Psoas muscle (tissue), 7 donors: ENCODE measurements at regions not wholly inside any gene's neighbourhood (a gene's known extent, or its start where the extent isn't known, plus 50 kb on each side); places are given as distances from the start of the nearest gene placed in this dataset.

Source experiments
- ATAC-seq, 4 donors: fragments of 200-7000 bp; cut with Tn5 transposase; one replicate each; pipeline ENCODE4 v1.9.1; 2020; ENCODE audit warnings: moderate library complexity in 3 of 4, mild to moderate bottlenecking in 2 of 4
- DNase-seq, 2 donors: peaks; one replicate each; pipeline ENCODE4 v3.0.0-alpha.2; 2020
- H3K27ac ChIP-seq: fragments of 200-600 bp; one replicate; pipeline ENCODE4 v1.8.0; 2022
- H3K27me3 ChIP-seq, 3 donors: fragments of 200-600 bp in 1 of 3; one replicate each; pipeline versions ENCODE4 v1.6.1 to v1.8.0; 2013 to 2022; ENCODE audit warnings: low read length in 2 of 3, mild to moderate bottlenecking in 2 of 3, moderate library complexity in 1 of 3; ENCODE audit not compliant: insufficient read depth in 3 of 3
- H3K36me3 ChIP-seq, 2 donors: fragments of 200-600 bp in 1 of 2; one replicate each; pipeline versions ENCODE4 v1.6.1 to v1.8.0; 2013 to 2022; ENCODE audit warnings: low read depth in 1 of 2, mild to moderate bottlenecking in 1 of 2, moderate library complexity in 1 of 2; ENCODE audit not compliant: insufficient read depth in 1 of 2
- H3K4me1 ChIP-seq: fragments of 200-600 bp; one replicate; pipeline ENCODE4 v1.8.0; 2022
- H3K4me3 ChIP-seq: fragments of 200-600 bp; one replicate; pipeline ENCODE4 v1.8.0; 2022; ENCODE audit warnings: mild to moderate bottlenecking
- H3K9me3 ChIP-seq: fragments of 200-600 bp; one replicate; pipeline ENCODE4 v1.8.0; 2022
- WGBS, 3 donors: extraction: QIAGEN DNeasy Blood & Tissue Kit; methylation state at CpG; one replicate each; pipeline versions ENCODE4 v1.1.6 to v1.1.7; 2013; 5-methylcytosine and 5-hydroxymethylcytosine counted together
- intact Hi-C, 2 donors: fragments of 100-400 bp; cut with DNase I; formaldehyde crosslinking; loops; one replicate each; pipeline versions ENCODE4 v1.11.0 to v1.14.2; 2022
- TF ChIP-seq, protein P1 (sequence below): fragments of 200-600 bp; IDR thresholded peaks from one replicate; pipeline ENCODE4 v1.8.0; 2022; ENCODE audit warnings: antibody characterized with exemption
- donor health status: healthy with polysubstance abuse.
- donor health status: DM: no; HTN: no; CAD: no; lungs with moderate emphysema.
- donor health status: Bipolar disorder and iron deficiency.
- donor health status: healthy.
- donor health status: DM: yes; HTN: yes; CAD: no.
- donor health status: DM: no; HTN: no; CAD: no.
- donor health status: DM: yes; HTN: yes; CAD: no.

- Histone ChIP-seq H3K9me3 (no peaks in the 10 kb centered on the region), H3K27ac (no peak overlapping the region), H3K36me3 (no peaks in the 10 kb centered on the region), H3K4me3 (no peak overlapping the region), H3K4me1 (no peaks in the 10 kb centered on the region), H3K27me3 (no peaks in the 10 kb centered on the region)
- DNase-seq = no peak
- no peak for ATAC-seq
- WGBS, 3 donors = 77 to 80% (median 79%) methylated on average over 4 of the region's 4 CpGs
- TF ChIP-seq, protein P1, sequence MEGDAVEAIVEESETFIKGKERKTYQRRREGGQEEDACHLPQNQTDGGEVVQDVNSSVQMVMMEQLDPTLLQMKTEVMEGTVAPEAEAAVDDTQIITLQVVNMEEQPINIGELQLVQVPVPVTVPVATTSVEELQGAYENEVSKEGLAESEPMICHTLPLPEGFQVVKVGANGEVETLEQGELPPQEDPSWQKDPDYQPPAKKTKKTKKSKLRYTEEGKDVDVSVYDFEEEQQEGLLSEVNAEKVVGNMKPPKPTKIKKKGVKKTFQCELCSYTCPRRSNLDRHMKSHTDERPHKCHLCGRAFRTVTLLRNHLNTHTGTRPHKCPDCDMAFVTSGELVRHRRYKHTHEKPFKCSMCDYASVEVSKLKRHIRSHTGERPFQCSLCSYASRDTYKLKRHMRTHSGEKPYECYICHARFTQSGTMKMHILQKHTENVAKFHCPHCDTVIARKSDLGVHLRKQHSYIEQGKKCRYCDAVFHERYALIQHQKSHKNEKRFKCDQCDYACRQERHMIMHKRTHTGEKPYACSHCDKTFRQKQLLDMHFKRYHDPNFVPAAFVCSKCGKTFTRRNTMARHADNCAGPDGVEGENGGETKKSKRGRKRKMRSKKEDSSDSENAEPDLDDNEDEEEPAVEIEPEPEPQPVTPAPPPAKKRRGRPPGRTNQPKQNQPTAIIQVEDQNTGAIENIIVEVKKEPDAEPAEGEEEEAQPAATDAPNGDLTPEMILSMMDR = no peak
- intact Hi-C loops = no loop called here
Measured at GRCh38 chr3:67302489-67302888, 304.4 kb downstream of the KBTBD8 start.

- WGBS, 3 donors = 73 to 85% (median 77%) methylated on average over 2 of the region's 2 CpGs
Measured at GRCh38 chr3:67305160-67305559, 307.1 kb downstream of the KBTBD8 start.

GRCh38 chr3:67305922-67306321, 307.8 kb downstream of the KBTBD8 start:
- intact Hi-C loops = no loop called here
- H3K36me3 ChIP-seq = no peaks in the 10 kb centered on the region
- ATAC-seq = no peak
- 74 to 79% (median 78%) methylated on average over 2 of the region's 2 CpGs for WGBS, 3 donors
- DNase-seq = no peak
- no peaks in the 10 kb centered on the region for H3K9me3 ChIP-seq
- H3K27me3 ChIP-seq = no peaks in the 10 kb centered on the region
- TF ChIP-seq, protein P1 = no peak
- no peak overlapping the region for H3K27ac ChIP-seq
- no peak overlapping the region for H3K4me3 ChIP-seq
- H3K4me1 ChIP-seq = no peaks in the 10 kb centered on the region

More at GRCh38 chr3:67305160-67305559, 307.1 kb downstream of the KBTBD8 start:
- no peaks in the 10 kb centered on the region for H3K36me3 ChIP-seq
- H3K4me3 ChIP-seq = no peak overlapping the region
- no peak for DNase-seq
- TF ChIP-seq, protein P1 = no peak
- H3K27me3 ChIP-seq = no peaks in the 10 kb centered on the region
- intact Hi-C loops = no loop called here
- no peaks in the 10 kb centered on the region for H3K4me1 ChIP-seq
- no peaks in the 10 kb centered on the region for H3K9me3 ChIP-seq
- no peak for ATAC-seq
- no peak overlapping the region for H3K27ac ChIP-seq

DNA sequence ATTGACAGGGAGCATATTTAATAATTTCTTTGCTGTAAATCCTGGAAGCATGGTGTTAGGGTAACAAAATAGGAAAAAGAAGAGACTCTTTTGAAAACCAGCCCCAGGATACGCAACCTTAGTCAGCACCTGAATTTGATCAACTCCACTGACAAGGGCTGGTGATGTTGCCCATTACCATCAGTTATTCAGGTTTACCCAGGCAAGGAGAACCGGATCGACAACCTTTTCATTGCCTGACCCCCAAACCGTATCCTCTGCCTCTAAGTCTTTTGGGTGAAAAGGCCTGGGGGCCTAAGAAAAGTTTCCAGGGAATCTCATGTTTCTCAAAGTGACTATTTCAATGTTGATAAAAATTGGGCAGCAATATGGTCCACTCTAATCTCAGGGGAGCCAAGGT, 313.3 kb downstream of the KBTBD8 start:
- no peak overlapping the region for H3K27ac ChIP-seq
- ATAC-seq = no peak
- H3K36me3 ChIP-seq = no peaks in the 10 kb centered on the region
- H3K27me3 ChIP-seq = no peaks in the 10 kb centered on the region
- WGBS, 3 donors = 88 to 90% (median 89%) methylated on average over 4 of the region's 4 CpGs
- DNase-seq = no peak
- no peak overlapping the region for H3K4me3 ChIP-seq
- TF ChIP-seq, protein P1 = no peak
- H3K4me1 ChIP-seq = no peaks in the 10 kb centered on the region
- no peaks in the 10 kb centered on the region for H3K9me3 ChIP-seq
- intact Hi-C loops = no loop called here

- Histone ChIP-seq H3K27ac (no peak overlapping the region), H3K4me3 (no peak overlapping the region), H3K4me1 (no peaks in the 10 kb centered on the region), H3K36me3 (no peaks in the 10 kb centered on the region), H3K27me3 (no peaks in the 10 kb centered on the region), H3K9me3 (no peaks in the 10 kb centered on the region)
- 11 to 15% (median 12%) methylated on average over 3 of the region's 3 CpGs for WGBS, 3 donors
- intact Hi-C loops = no loop called here
- ATAC-seq (no peak), DNase-seq (no peak)
- TF ChIP-seq, protein P1 = no peak
Measured at GRCh38 chr3:67312155-67312554, 314.0 kb downstream of the KBTBD8 start.
